Kidney epithelial cell (primary cell): ENCODE measurements at regions not wholly inside any gene's neighbourhood (a gene's known extent, or its start where the extent isn't known, plus 50 kb on each side); places are given as distances from the start of the nearest gene placed in this dataset.

Source experiments
- DNase-seq: peaks from one replicate; pipeline ENCODE4 v3.0.0-alpha.2; 2010; ENCODE audit warnings: low read depth
- H3K27me3 ChIP-seq: 2 replicates; pipeline ENCODE4 v1.6.0; 2011; ENCODE audit warnings: low read length; ENCODE audit not compliant: control insufficient read depth, insufficient read depth
- H3K36me3 ChIP-seq: 2 replicates; pipeline ENCODE4 v1.5.1; 2011; ENCODE audit warnings: low read length; ENCODE audit not compliant: control insufficient read depth, insufficient read depth
- H3K4me3 ChIP-seq: 2 replicates; pipeline ENCODE4 v1.5.1; 2011; ENCODE audit warnings: low read depth, mild to moderate bottlenecking, control low read depth, low read length
- TF ChIP-seq, protein P1 (sequence below): IDR thresholded peaks from 2 replicates; pipeline ENCODE4 v1.5.1; 2011; ENCODE audit warnings: mild to moderate bottlenecking, moderate library complexity, low read length, control low read depth, inconsistent platforms; ENCODE audit not compliant: insufficient read depth, poor library complexity, severe bottlenecking

DNA sequence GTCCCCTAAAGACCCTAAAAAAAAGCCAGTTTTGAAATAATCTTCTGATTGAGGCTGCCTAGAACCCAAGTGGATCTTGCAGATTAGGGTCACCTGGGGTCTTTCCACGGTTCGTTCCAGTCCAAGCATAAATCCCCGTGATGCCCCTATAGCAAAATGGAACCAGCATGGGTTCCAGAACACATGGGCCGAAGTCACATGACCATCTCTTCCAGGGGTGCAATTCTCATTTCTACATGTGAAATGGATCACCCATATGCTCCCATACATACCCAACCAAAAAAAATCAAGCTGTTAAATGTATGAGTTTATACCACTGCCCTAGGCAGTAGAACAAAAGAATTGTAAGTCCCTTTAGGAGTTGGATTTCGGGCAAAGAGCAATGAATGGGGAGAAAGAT is 245.4 kb downstream of the SKIDA1 start:
- H3K4me3 ChIP-seq = no peak overlapping the region

DNA sequence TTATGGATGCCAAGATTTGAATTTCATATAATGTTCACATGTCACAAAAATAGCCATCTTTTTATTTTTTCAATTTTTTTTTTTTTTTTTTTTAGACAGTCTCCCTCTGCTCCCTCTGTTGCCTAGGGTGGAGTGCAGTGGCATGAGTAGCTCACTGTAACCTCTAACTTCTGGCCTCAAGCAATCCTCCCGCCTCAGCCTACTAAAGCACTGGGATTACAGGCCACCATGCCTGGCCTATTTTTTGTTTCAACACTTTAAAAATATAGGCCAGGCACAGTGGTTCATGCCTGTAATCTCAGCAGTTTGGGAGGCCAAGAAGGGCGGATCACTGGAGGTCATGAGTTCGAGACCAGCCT is 246.3 kb downstream of the SKIDA1 start:
- Histone ChIP-seq H3K36me3 (no peaks in the 10 kb centered on the region), H3K27me3 (no peaks in the 10 kb centered on the region), H3K4me3 (no peak overlapping the region)
- TF ChIP-seq, protein P1, sequence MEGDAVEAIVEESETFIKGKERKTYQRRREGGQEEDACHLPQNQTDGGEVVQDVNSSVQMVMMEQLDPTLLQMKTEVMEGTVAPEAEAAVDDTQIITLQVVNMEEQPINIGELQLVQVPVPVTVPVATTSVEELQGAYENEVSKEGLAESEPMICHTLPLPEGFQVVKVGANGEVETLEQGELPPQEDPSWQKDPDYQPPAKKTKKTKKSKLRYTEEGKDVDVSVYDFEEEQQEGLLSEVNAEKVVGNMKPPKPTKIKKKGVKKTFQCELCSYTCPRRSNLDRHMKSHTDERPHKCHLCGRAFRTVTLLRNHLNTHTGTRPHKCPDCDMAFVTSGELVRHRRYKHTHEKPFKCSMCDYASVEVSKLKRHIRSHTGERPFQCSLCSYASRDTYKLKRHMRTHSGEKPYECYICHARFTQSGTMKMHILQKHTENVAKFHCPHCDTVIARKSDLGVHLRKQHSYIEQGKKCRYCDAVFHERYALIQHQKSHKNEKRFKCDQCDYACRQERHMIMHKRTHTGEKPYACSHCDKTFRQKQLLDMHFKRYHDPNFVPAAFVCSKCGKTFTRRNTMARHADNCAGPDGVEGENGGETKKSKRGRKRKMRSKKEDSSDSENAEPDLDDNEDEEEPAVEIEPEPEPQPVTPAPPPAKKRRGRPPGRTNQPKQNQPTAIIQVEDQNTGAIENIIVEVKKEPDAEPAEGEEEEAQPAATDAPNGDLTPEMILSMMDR = no peak
- no peak for DNase-seq

More for the DNA sequence above, 245.4 kb downstream of the SKIDA1 start:
- TF ChIP-seq, protein P1 = no peak
- no peaks in the 10 kb centered on the region for H3K27me3 ChIP-seq
- no peaks in the 10 kb centered on the region for H3K36me3 ChIP-seq
- DNase-seq = no peak

DNA sequence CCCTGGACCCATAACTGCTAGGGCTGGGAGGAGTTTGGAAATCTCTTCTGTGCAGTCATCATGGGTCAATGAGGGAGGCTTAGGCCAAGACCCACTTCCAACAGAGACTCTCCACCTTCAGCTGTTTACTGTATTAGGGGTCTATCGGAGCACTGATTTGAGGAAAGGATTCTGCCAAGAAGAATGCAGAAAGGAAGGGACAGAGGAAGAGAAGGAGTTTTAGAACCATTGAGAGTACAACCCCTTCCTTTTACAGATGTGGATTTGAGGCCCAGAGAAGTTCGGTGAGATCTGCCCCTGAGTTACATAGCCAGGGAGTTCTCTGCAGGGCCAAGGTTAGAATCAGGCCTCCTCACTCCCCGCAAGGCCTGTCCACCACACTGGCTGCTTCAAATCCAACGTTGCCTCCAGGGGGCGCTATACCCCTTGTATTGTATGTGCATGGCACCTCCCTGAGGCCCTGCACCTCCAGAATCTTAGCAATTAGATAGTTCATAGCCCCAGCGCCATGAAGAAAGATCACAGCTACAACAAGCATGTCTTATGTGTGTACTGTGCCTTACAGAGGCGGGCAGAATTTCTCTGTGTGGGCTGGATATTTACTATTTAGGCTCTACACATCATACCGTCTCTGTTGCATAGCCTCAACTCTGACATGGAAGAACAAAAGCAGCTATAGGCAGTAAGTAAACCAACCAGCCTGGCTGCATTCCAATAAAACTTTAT is 246.8 kb downstream of the SKIDA1 start:
- no peaks in the 10 kb centered on the region for H3K27me3 ChIP-seq
- TF ChIP-seq, protein P1 = peak; percentile 81
- peak; percentile 63 for DNase-seq
- H3K4me3 ChIP-seq = no peak overlapping the region
- no peaks in the 10 kb centered on the region for H3K36me3 ChIP-seq

DNA sequence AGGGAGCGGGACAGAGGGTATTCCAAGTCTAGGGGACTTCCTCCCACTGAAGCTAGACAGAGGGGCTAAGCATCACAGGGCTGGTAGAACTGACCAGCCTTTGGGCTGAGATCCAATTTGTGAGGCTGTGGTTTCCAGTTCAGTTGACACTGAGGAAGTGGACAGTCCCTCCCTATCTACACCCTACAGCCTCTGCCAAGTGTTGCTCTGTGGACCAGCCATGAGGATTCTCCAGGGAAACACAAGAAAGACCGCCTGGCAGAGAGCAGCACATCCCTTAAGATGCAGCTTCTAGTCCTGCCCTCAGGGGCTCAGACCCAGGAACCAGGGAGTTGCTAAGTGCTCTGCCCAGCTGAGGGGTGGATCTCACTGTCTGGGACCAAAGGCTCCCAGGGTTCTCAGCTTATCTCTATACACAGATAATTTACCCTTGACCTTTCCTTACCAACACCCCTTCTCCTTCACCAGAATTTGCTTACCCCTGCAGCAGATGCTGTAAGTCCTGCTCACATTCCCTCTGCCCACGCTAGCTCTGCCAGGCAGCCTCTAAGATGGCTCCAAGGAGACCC is 252.0 kb downstream of the SKIDA1 start:
- no peak for DNase-seq

DNA sequence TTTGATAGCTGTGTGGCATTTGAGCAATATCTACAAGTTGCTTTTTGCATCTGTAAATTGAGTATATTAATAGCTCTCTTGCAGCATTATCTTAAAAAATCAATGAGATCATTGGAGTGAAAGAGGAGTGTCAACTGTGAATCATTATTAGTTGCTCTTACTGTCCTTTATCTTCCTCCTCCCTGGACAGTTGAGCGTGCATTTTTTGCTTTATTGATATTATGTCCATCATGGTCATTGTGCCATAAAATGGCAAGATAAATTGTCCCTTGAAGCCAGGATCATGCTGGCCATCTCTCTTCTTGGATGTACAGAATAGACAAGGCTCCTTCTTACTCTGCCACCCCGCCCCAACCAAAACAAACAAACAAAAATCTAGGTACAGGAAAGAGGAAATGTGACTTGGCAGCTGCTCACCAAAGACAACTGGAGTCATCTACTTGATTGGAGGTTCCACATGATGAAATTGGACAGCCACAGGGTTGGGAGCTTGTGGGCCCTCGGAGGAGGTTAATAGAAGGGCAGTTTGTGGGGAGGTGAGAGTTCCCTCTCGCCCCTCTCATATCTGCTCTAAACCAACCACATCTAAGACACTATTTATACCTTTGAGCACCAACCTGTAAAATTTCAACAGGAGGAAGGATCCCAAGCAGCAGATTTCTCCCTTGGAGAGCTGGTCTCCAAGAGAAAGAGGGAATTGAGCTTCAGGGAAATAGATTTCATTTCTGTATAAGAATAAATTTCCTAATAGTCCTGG is 252.7 kb downstream of the SKIDA1 start:
- DNase-seq = no peak
- no peaks in the 10 kb centered on the region for H3K36me3 ChIP-seq
- no peak overlapping the region for H3K4me3 ChIP-seq
- no peaks in the 10 kb centered on the region for H3K27me3 ChIP-seq
- TF ChIP-seq, protein P1 = no peak

More for the DNA sequence above, 252.0 kb downstream of the SKIDA1 start:
- Histone ChIP-seq H3K36me3 (no peaks in the 10 kb centered on the region), H3K27me3 (no peaks in the 10 kb centered on the region), H3K4me3 (no peak overlapping the region)
- TF ChIP-seq, protein P1 = no peak

DNA sequence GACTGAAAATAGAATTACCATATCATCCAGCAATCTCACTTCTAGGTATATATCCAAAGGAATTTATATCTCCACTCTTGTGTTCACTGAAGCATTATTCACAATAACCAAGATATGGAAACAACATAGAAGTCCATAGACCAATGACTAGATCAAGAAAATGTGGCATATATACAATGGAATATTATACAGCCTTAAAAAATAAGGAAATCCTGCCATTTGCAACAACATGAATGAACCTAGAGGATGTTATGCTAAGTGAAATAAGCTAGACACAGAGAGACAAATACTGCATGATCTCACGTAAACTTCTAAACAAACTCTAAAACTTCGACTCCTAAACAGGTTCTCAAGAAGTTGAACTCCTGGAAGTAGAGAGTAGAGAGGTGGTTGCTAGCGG is 254.5 kb downstream of the SKIDA1 start:
- Histone ChIP-seq H3K27me3 (no peaks in the 10 kb centered on the region), H3K4me3 (no peak overlapping the region), H3K36me3 (no peaks in the 10 kb centered on the region)
- TF ChIP-seq, protein P1 = no peak
- DNase-seq = no peak
